Stimulated activated CD4-positive, alpha-beta T cell treated with anti-CD3 and anti-CD28 coated beads, Interleukin-4, amount 100 ng/mL, for 24 hours (primary cell): ENCODE measurements at regions not wholly inside any gene's neighbourhood (a gene's known extent, or its start where the extent isn't known, plus 50 kb on each side); places are given as distances from the start of the nearest gene placed in this dataset.
"Not testable (repeated sequence)": the region's sequence is repeated elsewhere in the genome, so short reads cannot be mapped to it uniquely, and the experiment has no call there.

Source experiments
- DNase-seq: peaks from one replicate; pipeline ENCODE4 v3.0.0-alpha.2; 2020

GRCh38 chr14:89697281-89698060 lies 257.1 kb downstream of the EFCAB11 start:
- DNase-seq: no peak

- DNase-seq: no peak
Observed at GRCh38 chr14:89695846-89696245, 258.7 kb downstream of the EFCAB11 start.

- no peak for DNase-seq
Observed at GRCh38 chr14:89690139-89690538, 264.4 kb downstream of the EFCAB11 start.

- DNase-seq: not testable (repeated sequence)
Observed at GRCh38 chr14:89689711-89690110, 264.8 kb downstream of the EFCAB11 start.

GRCh38 chr14:89688507-89689211 lies 265.9 kb downstream of the EFCAB11 start:
- no peak for DNase-seq

GRCh38 chr14:89687129-89687528 lies 267.4 kb downstream of the EFCAB11 start:
- not testable (repeated sequence) for DNase-seq

GRCh38 chr14:89684139-89684538 lies 267.1 kb upstream of the FOXN3 start:
- no peak for DNase-seq

- DNase-seq: peak; percentile 74
Observed at GRCh38 chr14:89681086-89682018, 264.3 kb upstream of the FOXN3 start.

- no peak for DNase-seq
Observed at GRCh38 chr14:89680156-89680555, 263.1 kb upstream of the FOXN3 start.

GRCh38 chr14:89678768-89679167 lies 261.7 kb upstream of the FOXN3 start:
- no peak for DNase-seq

GRCh38 chr14:89675590-89675989 lies 258.6 kb upstream of the FOXN3 start:
- no peak for DNase-seq

GRCh38 chr14:89674936-89675335 lies 257.9 kb upstream of the FOXN3 start:
- DNase-seq: no peak

GRCh38 chr14:89674240-89674639 lies 257.2 kb upstream of the FOXN3 start:
- no peak for DNase-seq

- peak; percentile 18 for DNase-seq
Observed at GRCh38 chr14:89673512-89674225, 256.6 kb upstream of the FOXN3 start.

GRCh38 chr14:89672636-89673511 lies 255.8 kb upstream of the FOXN3 start:
- DNase-seq: no peak

- DNase-seq: no peak
Observed at GRCh38 chr14:89669193-89669592, 252.2 kb upstream of the FOXN3 start.

GRCh38 chr14:89667983-89668382 lies 250.9 kb upstream of the FOXN3 start:
- no peak for DNase-seq

GRCh38 chr14:89665300-89666081 lies 248.5 kb upstream of the FOXN3 start:
- not testable (repeated sequence) for DNase-seq

- no peak for DNase-seq
Observed at GRCh38 chr14:89661392-89661791, 244.4 kb upstream of the FOXN3 start.

- not testable (repeated sequence) for DNase-seq
Observed at GRCh38 chr14:89660625-89661233, 243.7 kb upstream of the FOXN3 start.
